ENCODE measurements at regions not wholly inside any gene's neighbourhood (a gene's known extent, or its start where the extent isn't known, plus 50 kb on each side); places are given as distances from the start of the nearest gene placed in this dataset.

- Histone ChIP-seq H3K4me3 (no peak overlapping the region), H3K9me3 (no peaks in the 10 kb centered on the region), H3K27ac (no peak overlapping the region), H3K4me1 (peaks cover 0 to 2% (median 0%) of the 10 kb centered on the region in 4 donors), H3K36me3 (no peaks in the 10 kb centered on the region), H3K27me3 (no peaks in the 10 kb centered on the region)
- no peak for TF ChIP-seq CTCF (IDR thresholded peaks at IDR 0.05)
- DNase-seq: no peak
- intact Hi-C loops (cut with DNase I; ENCODE audit: low total_unique reads): no loop called here
These were observed 62.1 kb upstream of the RNU6-1 start for GRCh38 chr15:67901922-67902321.

GRCh38 chr15:67902579-67903009 is 62.7 kb upstream of the RNU6-1 start:
- DNase-seq: no peak
- intact Hi-C loops (cut with DNase I; ENCODE audit: low total_unique reads): no loop called here
- Histone ChIP-seq H3K36me3 (no peaks in the 10 kb centered on the region), H3K9me3 (no peaks in the 10 kb centered on the region), H3K4me1 (peaks cover 0 to 8% (median 0%) of the 10 kb centered on the region in 4 donors), H3K4me3 (no peak overlapping the region), H3K27me3 (no peaks in the 10 kb centered on the region), H3K27ac (no peak overlapping the region)
- no peak for TF ChIP-seq CTCF (IDR thresholded peaks at IDR 0.05)

GRCh38 chr15:67903708-67904107 is 63.9 kb upstream of the RNU6-1 start:
- no peak for DNase-seq
- no peaks in the 10 kb centered on the region for H3K27me3 ChIP-seq
- H3K4me1 ChIP-seq: peaks cover 0 to 10% (median 0%) of the 10 kb centered on the region in 4 donors
- no peak overlapping the region for H3K27ac ChIP-seq
- H3K4me3 ChIP-seq: no peak overlapping the region
- TF ChIP-seq CTCF (IDR thresholded peaks at IDR 0.05): no peak
- H3K9me3 ChIP-seq: no peaks in the 10 kb centered on the region
- H3K36me3 ChIP-seq: no peaks in the 10 kb centered on the region
- intact Hi-C loops (cut with DNase I; ENCODE audit: low total_unique reads): no loop called here

- Histone ChIP-seq H3K9me3 (no peaks in the 10 kb centered on the region), H3K36me3 (no peaks in the 10 kb centered on the region), H3K4me1 (peaks cover 0 to 10% (median 0%) of the 10 kb centered on the region in 4 donors), H3K4me3 (no peak overlapping the region), H3K27me3 (no peaks in the 10 kb centered on the region), H3K27ac (no peak overlapping the region)
- TF ChIP-seq CTCF (IDR thresholded peaks at IDR 0.05): no peak
- no peak for DNase-seq
- intact Hi-C loops (cut with DNase I; ENCODE audit: low total_unique reads): no loop called here
These were observed 65.8 kb upstream of the RNU6-1 start for GRCh38 chr15:67905628-67906027.

- Histone ChIP-seq H3K4me1 (peaks cover 0 to 13% (median 0%) of the 10 kb centered on the region in 4 donors), H3K4me3 (no peak overlapping the region), H3K27ac (no peak overlapping the region), H3K9me3 (peaks cover 0 to 2% (median 0%) of the 10 kb centered on the region in 3 donors), H3K36me3 (no peaks in the 10 kb centered on the region), H3K27me3 (no peaks in the 10 kb centered on the region)
- TF ChIP-seq CTCF (IDR thresholded peaks at IDR 0.05): no peak
- DNase-seq: no peak
- intact Hi-C loops (cut with DNase I; ENCODE audit: low total_unique reads): no loop called here
These were observed 66.5 kb upstream of the RNU6-1 start for GRCh38 chr15:67906382-67906781.

GRCh38 chr15:67907184-67907723 is 67.4 kb upstream of the RNU6-1 start:
- H3K27ac ChIP-seq: no peak overlapping the region
- peaks cover 0 to 20% (median 2%) of the 10 kb centered on the region in 4 donors for H3K4me1 ChIP-seq
- DNase-seq: no peak
- peaks cover 0 to 4% (median 0%) of the 10 kb centered on the region in 3 donors for H3K9me3 ChIP-seq
- H3K36me3 ChIP-seq: no peaks in the 10 kb centered on the region
- H3K27me3 ChIP-seq: no peaks in the 10 kb centered on the region
- H3K4me3 ChIP-seq: no peak overlapping the region
- intact Hi-C loops (cut with DNase I; ENCODE audit: low total_unique reads): no loop called here
- no peak for TF ChIP-seq CTCF (IDR thresholded peaks at IDR 0.05)

All from tibial artery (tissue), 4 donors.